B cell (primary cell): ENCODE measurements at regions not wholly inside any gene's neighbourhood (a gene's known extent, or its start where the extent isn't known, plus 50 kb on each side); places are given as distances from the start of the nearest gene placed in this dataset.

Experiments used
- ATAC-seq: fragments of 200-7000 bp; cut with Tn5 transposase; one replicate; pipeline ENCODE4 v1.10.0; 2021; ENCODE audit warnings: low read depth, mild to moderate bottlenecking, moderate number of reproducible peaks, moderate library complexity
- CTCF ChIA-PET: fragments of 350-600 bp; sonication (Branson Sonifier 250); formaldehyde crosslinking; loops from one replicate; lab custom pipeline; 2021; ENCODE audit warnings: antibody characterized with exemption, inconsistent platforms; lab: Charles Lee
- POLR2A ChIA-PET: fragments of 350-600 bp; sonication (Branson Sonifier 250); formaldehyde crosslinking; loops from one replicate; lab custom pipeline; 2021; ENCODE audit warnings: antibody characterized with exemption; lab: Charles Lee
- DNase-seq: peaks from one replicate; pipeline ENCODE4 v3.0.0; 2013
- H2AFZ ChIP-seq: 2 replicates; pipeline ENCODE4 v1.6.1; 2012; ENCODE audit warnings: mild to moderate bottlenecking, low read depth, low read length; ENCODE audit not compliant: insufficient read depth, poor library complexity, severe bottlenecking
- H3K27ac ChIP-seq, 2 donors: 1 replicate in 1 of 2; 2 replicates in 1 of 2; pipeline ENCODE4 v1.5.1; 2012 to 2013; ENCODE audit warnings: low read length in 2 of 2, mild to moderate bottlenecking in 2 of 2, moderate library complexity in 1 of 2
- H3K27me3 ChIP-seq, 4 experiments: fragments of 200-600 bp in 1 of 4; sonication (generic) in 1 of 4; replicated peaks in 1 of 4; 1 replicate in 2 of 4; 2 replicates in 2 of 4; pipeline versions ENCODE4 v1.6.1 to v1.7.0; 2013 to 2016; ENCODE audit warnings: low read length in 3 of 4, mild to moderate bottlenecking in 2 of 4, mixed read lengths in 1 of 4, moderate library complexity in 1 of 4; ENCODE audit not compliant: insufficient read depth in 4 of 4, control insufficient read depth in 3 of 4; ENCODE audit errors: control extremely low read depth in 1 of 4
- H3K36me3 ChIP-seq, 2 experiments: replicated peaks in 1 of 2; 1 replicate in 1 of 2; 2 replicates in 1 of 2; pipeline versions ENCODE4 v1.6.1 to v1.7.1; 2013; ENCODE audit warnings: low read length in 1 of 2; ENCODE audit not compliant: insufficient read depth in 2 of 2, control insufficient read depth in 1 of 2; ENCODE audit errors: control extremely low read depth in 1 of 2, extremely low read depth in 1 of 2
- H3K4me1 ChIP-seq, 2 donors: fragments of 200-600 bp in 1 of 2; sonication (generic) in 1 of 2; 1 replicate in 1 of 2; 2 replicates in 1 of 2; pipeline versions ENCODE4 v1.5.1 to v1.6.1; 2013 to 2017; ENCODE audit warnings: low read length in 2 of 2; ENCODE audit not compliant: control insufficient read depth in 2 of 2, insufficient read depth in 2 of 2
- H3K4me2 ChIP-seq: replicated peaks from 2 replicates; pipeline ENCODE3; 2012; ENCODE audit warnings: mild to moderate bottlenecking, low read depth, low read length; ENCODE audit not compliant: poor library complexity, severe bottlenecking
- H3K4me3 ChIP-seq, 5 experiments: fragments of 200-600 bp in 1 of 5; sonication (generic) in 1 of 5; 1 replicate in 3 of 5; 2 replicates in 2 of 5; pipeline versions ENCODE4 v1.5.1 to v1.7.0; 2011 to 2016; ENCODE audit warnings: low read length in 4 of 5, mild to moderate bottlenecking in 4 of 5, low read depth in 2 of 5, control low read depth in 1 of 5, moderate library complexity in 1 of 5; ENCODE audit not compliant: insufficient read depth in 1 of 5; ENCODE audit errors: control extremely low read depth in 1 of 5, extremely low read depth in 1 of 5
- H3K79me2 ChIP-seq: fragments of 200-600 bp; sonication (generic); one replicate; pipeline ENCODE4 v1.6.0; 2016; ENCODE audit warnings: low read length; ENCODE audit not compliant: control insufficient read depth, insufficient read depth
- H3K9ac ChIP-seq: fragments of 200-600 bp; sonication (generic); 2 replicates; pipeline ENCODE4 v1.6.1; 2017; ENCODE audit warnings: mild to moderate bottlenecking, low read length, moderate library complexity
- H3K9me3 ChIP-seq, 3 donors: one replicate each; pipeline versions ENCODE4 v1.6.1 to v1.7.1; 2013; ENCODE audit warnings: low read length in 2 of 3; ENCODE audit not compliant: control insufficient read depth in 2 of 3, insufficient read depth in 1 of 3; ENCODE audit errors: control extremely low read depth in 1 of 3
- H4K20me1 ChIP-seq: 2 replicates; pipeline ENCODE4 v1.6.0; 2012; ENCODE audit warnings: mild to moderate bottlenecking, low read length; ENCODE audit not compliant: insufficient read depth, control insufficient read depth, poor library complexity, severe bottlenecking
- H3K27ac Mint-ChIP-seq: one replicate; pipeline ENCODE4 v1.8.0; 2021; ENCODE audit warnings: mixed read lengths
- H3K27me3 Mint-ChIP-seq: one replicate; pipeline ENCODE4 v1.8.0; 2021; ENCODE audit warnings: mixed read lengths
- H3K4me1 Mint-ChIP-seq: one replicate; pipeline ENCODE4 v1.8.0; 2021; ENCODE audit warnings: mixed read lengths
- H3K4me3 Mint-ChIP-seq: one replicate; pipeline ENCODE4 v1.8.0; 2021; ENCODE audit warnings: mixed read lengths
- H3K9me3 Mint-ChIP-seq: one replicate; pipeline ENCODE4 v1.8.0; 2022; ENCODE audit warnings: mixed read lengths; ENCODE audit not compliant: insufficient read depth
- CTCF ChIP-seq: fragments of 200-600 bp; IDR thresholded peaks from one replicate; pipeline ENCODE4 v1.8.0; 2022; ENCODE audit warnings: antibody characterized with exemption, mild to moderate bottlenecking
- EZH2 ChIP-seq: IDR thresholded peaks from 2 replicates; pipeline ENCODE4 v1.6.1; 2012; ENCODE audit warnings: borderline replicate concordance, low read depth, mild to moderate bottlenecking, moderate library complexity, low read length; ENCODE audit not compliant: insufficient read depth, poor library complexity, severe bottlenecking
- WGBS: methylation state at CpG from one replicate; pipeline ENCODE4 v1.1.5; 2013; ENCODE audit warnings: missing lambda C conversion rate; ENCODE audit not compliant: insufficient coverage; 5-methylcytosine and 5-hydroxymethylcytosine counted together
- intact Hi-C: fragments of 100-400 bp; cut with micrococcal nuclease; formaldehyde crosslinking; loops from one replicate; pipeline ENCODE4 v1.10.0; 2022

DNA sequence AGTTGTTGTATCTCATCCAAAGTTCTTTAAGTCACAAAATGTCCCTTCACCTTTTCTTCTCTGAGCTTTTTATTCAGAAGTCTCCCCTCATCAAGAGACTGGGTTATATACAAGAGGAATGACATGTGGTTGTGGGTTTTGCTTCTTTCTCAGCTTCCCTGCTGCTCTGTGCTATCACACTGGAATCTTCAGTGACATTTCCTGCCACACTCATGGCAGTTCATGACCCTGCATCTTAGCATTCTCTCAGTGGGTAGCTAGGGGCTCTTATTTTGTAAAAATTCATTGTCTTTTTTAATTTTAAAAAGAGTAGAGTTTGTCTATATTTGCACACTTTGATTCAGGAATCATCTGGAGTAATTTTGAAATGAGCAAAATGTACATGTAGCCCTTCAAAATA is 236.9 kb upstream of the TMEM229A start:
- Mint-ChIP-seq H3K27ac (no peak overlapping the region), H3K4me3 (no peak overlapping the region), H3K4me1 (no peaks in the 10 kb centered on the region), H3K27me3 (no peaks in the 10 kb centered on the region), H3K9me3 (no peaks in the 10 kb centered on the region)
- Histone ChIP-seq H2AFZ (no peak overlapping the region), H3K36me3 (no peaks in the 10 kb centered on the region), H3K27me3 (no peaks in the 10 kb centered on the region), H3K4me2 (no peak overlapping the region), H4K20me1 (no peaks in the 10 kb centered on the region), H3K27ac (no peak overlapping the region), H3K4me3 (no peak overlapping the region), H3K9me3 (no peaks in the 10 kb centered on the region), H3K4me1 (no peaks in the 10 kb centered on the region), H3K79me2 (no peaks in the 10 kb centered on the region), H3K9ac (no peak overlapping the region)
- intact Hi-C loops: no loop called here
- TF ChIP-seq EZH2 (no peak), CTCF (no peak)
- POLR2A ChIA-PET: no interaction called here
- DNase-seq (no peak), ATAC-seq (no peak)
- CTCF ChIA-PET: no interaction called here

DNA sequence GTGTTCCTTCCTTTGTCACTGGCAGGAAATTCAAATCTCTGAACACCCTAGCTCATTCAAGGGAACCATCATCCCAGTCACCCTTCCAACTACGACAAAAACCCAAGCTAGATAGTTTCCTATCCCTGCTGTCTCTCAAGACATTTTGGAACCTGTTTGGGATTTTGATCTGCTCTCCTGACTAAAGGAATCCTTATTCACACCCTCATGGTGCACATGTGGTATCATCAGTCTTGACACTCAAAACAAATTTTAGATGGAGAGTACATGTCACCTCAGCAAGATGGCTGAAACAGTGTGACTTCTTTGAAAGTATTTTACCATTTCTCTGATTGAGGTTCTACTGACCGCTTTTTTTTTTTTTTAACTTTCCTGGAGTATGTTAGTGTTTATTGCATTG is 234.3 kb upstream of the TMEM229A start:
- Histone ChIP-seq H3K9me3 (no peaks in the 10 kb centered on the region), H3K4me1 (no peaks in the 10 kb centered on the region), H3K4me3 (no peak overlapping the region), H3K36me3 (no peaks in the 10 kb centered on the region), H3K27ac (no peak overlapping the region), H3K79me2 (no peaks in the 10 kb centered on the region), H3K9ac (no peak overlapping the region), H4K20me1 (no peaks in the 10 kb centered on the region), H3K4me2 (no peak overlapping the region), H2AFZ (no peak overlapping the region), H3K27me3 (no peaks in the 10 kb centered on the region)
- H3K9me3 Mint-ChIP-seq: no peaks in the 10 kb centered on the region
- intact Hi-C loops: no loop called here
- 57% methylated on average over 1 of the region's 2 CpGs for WGBS
- ATAC-seq: no peak
- DNase-seq: no peak
- H3K27me3 Mint-ChIP-seq: no peaks in the 10 kb centered on the region
- ChIA-PET CTCF (no interaction called here), POLR2A (no interaction called here)
- no peaks in the 10 kb centered on the region for H3K4me1 Mint-ChIP-seq
- no peak for TF ChIP-seq EZH2
- no peak for TF ChIP-seq CTCF
- H3K4me3 Mint-ChIP-seq: no peak overlapping the region
- no peak overlapping the region for H3K27ac Mint-ChIP-seq
